OCI-LY1 (cell line): ENCODE measurements at regions not wholly inside any gene's neighbourhood (a gene's known extent, or its start where the extent isn't known, plus 50 kb on each side); places are given as distances from the start of the nearest gene placed in this dataset.

Source experiments
- H2AFZ ChIP-seq: fragments of 200-600 bp; sonication (generic), shearing (Covaris generic); 2 replicates; pipeline ENCODE4 v1.6.0; 2014; ENCODE audit warnings: antibody characterized with exemption, mild to moderate bottlenecking, low read length
- H3F3A ChIP-seq: fragments of 200-600 bp; sonication (generic), shearing (Covaris generic); 2 replicates; pipeline ENCODE4 v1.6.0; 2014; ENCODE audit warnings: mild to moderate bottlenecking, antibody characterized with exemption, low read length, moderate library complexity; ENCODE audit not compliant: insufficient read depth
- H3K27ac ChIP-seq: fragments of 200-600 bp; sonication (generic); 2 replicates; pipeline ENCODE4 v1.5.1; 2014; ENCODE audit warnings: low read length, mixed run types, mild to moderate bottlenecking, low read depth; ENCODE audit not compliant: poor library complexity, severe bottlenecking
- H3K27me3 ChIP-seq: fragments of 200-600 bp; sonication (generic); 2 replicates; pipeline ENCODE4 v1.6.0; 2014; ENCODE audit warnings: antibody characterized with exemption, mild to moderate bottlenecking, low read length, moderate library complexity; ENCODE audit not compliant: insufficient read depth
- H3K36me3 ChIP-seq: fragments of 200-600 bp; sonication (generic); 2 replicates; pipeline ENCODE4 v1.6.1; 2014; ENCODE audit warnings: mild to moderate bottlenecking, antibody characterized with exemption, low read length, moderate library complexity, mixed read lengths; ENCODE audit not compliant: insufficient read depth
- H3K4me1 ChIP-seq: fragments of 200-600 bp; sonication (generic); 2 replicates; pipeline ENCODE4 v1.5.1; 2014; ENCODE audit warnings: mild to moderate bottlenecking, low read length, moderate library complexity; ENCODE audit not compliant: insufficient read depth, severe bottlenecking
- H3K4me2 ChIP-seq: fragments of 200-600 bp; sonication (generic), shearing (Covaris generic); 2 replicates; pipeline ENCODE4 v1.6.1; 2014; ENCODE audit warnings: low read length
- H3K4me3 ChIP-seq: fragments of 200-600 bp; sonication (generic); 2 replicates; pipeline ENCODE4 v1.5.1; 2014; ENCODE audit warnings: low read length, low read depth, mild to moderate bottlenecking, mixed read lengths; ENCODE audit not compliant: poor library complexity, severe bottlenecking
- H3K79me2 ChIP-seq: fragments of 200-600 bp; shearing (Covaris generic); 2 replicates; pipeline ENCODE4 v1.6.1; 2016; ENCODE audit warnings: mixed run types, low read length, mixed read lengths; ENCODE audit not compliant: insufficient read depth
- H3K9ac ChIP-seq: fragments of 200-600 bp; sonication (generic), shearing (Covaris generic); 2 replicates; pipeline ENCODE4 v1.6.1; 2014; ENCODE audit warnings: mild to moderate bottlenecking, low read length, mixed read lengths
- H3K9me2 ChIP-seq: fragments of 200-600 bp; sonication (generic), shearing (Covaris generic); 2 replicates; pipeline ENCODE4 v1.6.1; 2014; ENCODE audit warnings: low read depth, mild to moderate bottlenecking, low read length, mixed read lengths
- H3K9me3 ChIP-seq: fragments of 200-600 bp; shearing (Covaris generic); 2 replicates; pipeline ENCODE4 v1.6.1; 2014; ENCODE audit warnings: low read length, mixed read lengths
- H4K20me1 ChIP-seq: fragments of 200-600 bp; sonication (generic), shearing (Covaris generic); 2 replicates; pipeline ENCODE4 v1.6.0; 2016; ENCODE audit warnings: mild to moderate bottlenecking, low read length; ENCODE audit not compliant: insufficient read depth
- CTCF ChIP-seq: fragments of 200-600 bp; sonication (generic), shearing (Covaris generic); IDR thresholded peaks from 2 replicates; pipeline ENCODE4 v1.5.1; 2017; ENCODE audit warnings: mild to moderate bottlenecking, antibody characterized with exemption, low read length, moderate library complexity, mixed read lengths
- EZH2 ChIP-seq: fragments of 200-600 bp; sonication (generic), shearing (Covaris generic); IDR thresholded peaks from 2 replicates; pipeline ENCODE4 v1.8.0; 2017; ENCODE audit warnings: borderline replicate concordance, mixed run types, mild to moderate bottlenecking, antibody characterized with exemption, low read length, moderate library complexity, mixed read lengths

GRCh38 chr14:104512771-104513640, 66.6 kb upstream of the C14orf180 start:
- no peaks in the 10 kb centered on the region for H3K9me2 ChIP-seq
- H2AFZ ChIP-seq, result no peak overlapping the region
- H3K27me3 ChIP-seq, result no peaks in the 10 kb centered on the region; the same call in 1 of the 2 replicates
- no peaks in the 10 kb centered on the region for H4K20me1 ChIP-seq
- H3K79me2 ChIP-seq, result no peaks in the 10 kb centered on the region
- no peak overlapping the region for H3K27ac ChIP-seq
- no peak overlapping the region for H3K4me2 ChIP-seq
- H3K9me3 ChIP-seq, result no peaks in the 10 kb centered on the region
- no peaks in the 10 kb centered on the region for H3F3A ChIP-seq
- H3K4me1 ChIP-seq, result no peaks in the 10 kb centered on the region
- H3K4me3 ChIP-seq, result no peak overlapping the region
- TF ChIP-seq CTCF, result no peak
- no peak for TF ChIP-seq EZH2
- H3K36me3 ChIP-seq, result no peaks in the 10 kb centered on the region
- no peak overlapping the region for H3K9ac ChIP-seq

- Histone ChIP-seq H3K9me2 (no peaks in the 10 kb centered on the region), H3F3A (no peaks in the 10 kb centered on the region), H4K20me1 (no peaks in the 10 kb centered on the region), H3K4me2 (no peak overlapping the region), H3K4me1 (no peaks in the 10 kb centered on the region), H3K4me3 (no peak overlapping the region), H3K27me3 (no peaks in the 10 kb centered on the region; the same call in 1 of the 2 replicates), H3K36me3 (no peaks in the 10 kb centered on the region), H3K9me3 (no peaks in the 10 kb centered on the region), H3K9ac (no peak overlapping the region), H2AFZ (no peak overlapping the region), H3K27ac (no peak overlapping the region), H3K79me2 (no peaks in the 10 kb centered on the region)
- TF ChIP-seq EZH2 (no peak), CTCF (no peak)
Observed at GRCh38 chr14:104513641-104514046, 65.9 kb upstream of the C14orf180 start.

- no peaks in the 10 kb centered on the region for H3K79me2 ChIP-seq
- no peaks in the 10 kb centered on the region for H3K9me2 ChIP-seq
- no peaks in the 10 kb centered on the region; the same call in 1 of the 2 replicates for H3K27me3 ChIP-seq
- no peaks in the 10 kb centered on the region for H3F3A ChIP-seq
- H3K4me2 ChIP-seq, result no peak overlapping the region
- no peaks in the 10 kb centered on the region for H3K36me3 ChIP-seq
- TF ChIP-seq CTCF (no peak), EZH2 (no peak)
- H3K4me1 ChIP-seq, result no peaks in the 10 kb centered on the region
- no peak overlapping the region for H3K4me3 ChIP-seq
- no peak overlapping the region for H2AFZ ChIP-seq
- H4K20me1 ChIP-seq, result no peaks in the 10 kb centered on the region
- H3K9me3 ChIP-seq, result no peaks in the 10 kb centered on the region
- H3K27ac ChIP-seq, result no peak overlapping the region
- no peak overlapping the region for H3K9ac ChIP-seq
Observed at GRCh38 chr14:104514156-104514848, 65.3 kb upstream of the C14orf180 start.
